Adrenal gland (tissue), 9 donors: ENCODE measurements at regions not wholly inside any gene's neighbourhood (a gene's known extent, or its start where the extent isn't known, plus 50 kb on each side); places are given as distances from the start of the nearest gene placed in this dataset.

Experiments used
- DNase-seq, 7 donors: peaks; one replicate each; pipeline ENCODE4 v3.0.0-alpha.2; 2019 to 2020
- H3K27ac ChIP-seq, 5 donors: fragments of 200-600 bp; sonication (generic) in 4 of 5; 1 replicate in 3 of 5; 2 replicates in 2 of 5; pipeline versions ENCODE4 v1.5.1 to v1.8.0; 2016 to 2020; ENCODE audit warnings: mild to moderate bottlenecking in 1 of 5
- H3K27me3 ChIP-seq: fragments of 200-600 bp; 2 replicates; pipeline ENCODE4 v1.8.0; 2021
- H3K36me3 ChIP-seq, 2 donors: fragments of 200-600 bp; replicated peaks in 1 of 2; 1 replicate in 1 of 2; 2 replicates in 1 of 2; pipeline versions ENCODE4 v1.5.1 to v1.8.0; 2018 to 2022
- H3K4me1 ChIP-seq, 2 donors: fragments of 200-600 bp; replicated peaks in 1 of 2; 1 replicate in 1 of 2; 2 replicates in 1 of 2; pipeline versions ENCODE4 v1.5.1 to v1.8.0; 2018 to 2021
- H3K4me3 ChIP-seq, 4 donors: fragments of 200-600 bp; sonication (generic) in 3 of 4; one replicate each; pipeline ENCODE4 v1.5.1; 2016 to 2018
- H3K9me3 ChIP-seq, 3 donors: fragments of 200-600 bp; sonication (generic) in 1 of 3; replicated peaks in 1 of 3; 1 replicate in 2 of 3; 2 replicates in 1 of 3; pipeline versions ENCODE4 v1.5.1 to v1.8.0; 2016 to 2021
- POLR2A ChIP-seq, 2 donors: fragments of 450-650 bp; IDR thresholded peaks; one replicate each; pipeline ENCODE4 v1.6.1; 2017; ENCODE audit warnings: antibody characterized with exemption in 2 of 2, mild to moderate bottlenecking in 2 of 2, moderate library complexity in 1 of 2
- WGBS, 4 donors: extraction: QIAGEN DNeasy Blood & Tissue Kit in 2 of 4; methylation state at CpG; one replicate each; pipeline versions ENCODE4 v1.1.5 to v1.1.7; 2013 to 2017; 5-methylcytosine and 5-hydroxymethylcytosine counted together
- intact Hi-C, 2 donors: fragments of 100-400 bp; cut with DNase I; formaldehyde crosslinking; loops; one replicate each; pipeline versions ENCODE4 v1.14.1 to v1.15.0; 2022 to 2023
- TF ChIP-seq, protein P1 (sequence below), 6 experiments: fragments of 450-650 bp in 4 of 6; fragments of 200-600 bp in 2 of 6; sonication (generic) in 1 of 6; IDR thresholded peaks; 1 replicate in 5 of 6; 2 replicates in 1 of 6; pipeline versions ENCODE4 v1.5.1 to v1.8.0; 2016 to 2021; ENCODE audit warnings: antibody characterized with exemption in 6 of 6, mild to moderate bottlenecking in 2 of 6, moderate library complexity in 1 of 6
- donor health status: healthy with polysubstance abuse.
- donor health status: Bipolar disorder and iron deficiency.
- donor health status: DM: yes; HTN: yes; CAD: no.
- donor health status: DM: no; HTN: no; CAD: no.
- donor health status: DM: no; HTN: no; CAD: no.

DNA sequence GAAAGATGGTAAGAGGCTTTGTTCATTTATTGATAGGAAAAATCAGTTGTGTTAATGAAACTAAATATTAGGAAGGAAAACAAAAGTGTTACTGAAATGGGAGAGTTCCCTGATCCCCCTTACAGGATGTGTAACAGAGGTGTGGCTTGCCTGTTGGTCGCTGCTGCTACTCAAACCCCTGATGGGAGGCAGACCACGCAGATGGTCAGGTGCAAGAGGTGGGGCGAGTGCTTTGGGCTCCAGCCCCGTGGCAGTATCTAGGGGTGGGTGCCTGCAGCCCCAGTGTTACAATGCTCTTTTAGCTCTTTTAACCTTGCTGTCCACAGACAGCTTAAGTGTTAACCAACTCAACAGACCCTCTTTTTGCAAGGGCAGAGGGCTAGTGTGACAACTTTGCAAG is 319.6 kb upstream of the DCN start:
- 88 to 89% (median 88%) methylated on average over 4 of the region's 4 CpGs for WGBS, 4 donors
- intact Hi-C loops = no loop called here
- Histone ChIP-seq H3K4me1 (no peaks in the 10 kb centered on the region), H3K27ac (no peak overlapping the region), H3K9me3 (no peaks in the 10 kb centered on the region), H3K36me3 (no peaks in the 10 kb centered on the region), H3K27me3 (no peaks in the 10 kb centered on the region), H3K4me3 (no peak overlapping the region)
- DNase-seq = no peak
- TF ChIP-seq POLR2A (IDR thresholded peaks at IDR 0.05) = no peak
- TF ChIP-seq, protein P1, sequence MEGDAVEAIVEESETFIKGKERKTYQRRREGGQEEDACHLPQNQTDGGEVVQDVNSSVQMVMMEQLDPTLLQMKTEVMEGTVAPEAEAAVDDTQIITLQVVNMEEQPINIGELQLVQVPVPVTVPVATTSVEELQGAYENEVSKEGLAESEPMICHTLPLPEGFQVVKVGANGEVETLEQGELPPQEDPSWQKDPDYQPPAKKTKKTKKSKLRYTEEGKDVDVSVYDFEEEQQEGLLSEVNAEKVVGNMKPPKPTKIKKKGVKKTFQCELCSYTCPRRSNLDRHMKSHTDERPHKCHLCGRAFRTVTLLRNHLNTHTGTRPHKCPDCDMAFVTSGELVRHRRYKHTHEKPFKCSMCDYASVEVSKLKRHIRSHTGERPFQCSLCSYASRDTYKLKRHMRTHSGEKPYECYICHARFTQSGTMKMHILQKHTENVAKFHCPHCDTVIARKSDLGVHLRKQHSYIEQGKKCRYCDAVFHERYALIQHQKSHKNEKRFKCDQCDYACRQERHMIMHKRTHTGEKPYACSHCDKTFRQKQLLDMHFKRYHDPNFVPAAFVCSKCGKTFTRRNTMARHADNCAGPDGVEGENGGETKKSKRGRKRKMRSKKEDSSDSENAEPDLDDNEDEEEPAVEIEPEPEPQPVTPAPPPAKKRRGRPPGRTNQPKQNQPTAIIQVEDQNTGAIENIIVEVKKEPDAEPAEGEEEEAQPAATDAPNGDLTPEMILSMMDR (IDR thresholded peaks at IDR 0.05) = no peak

GRCh38 chr12:91496337-91496736 is 313.7 kb upstream of the DCN start:
- Histone ChIP-seq H3K4me1 (no peaks in the 10 kb centered on the region), H3K4me3 (no peak overlapping the region), H3K27me3 (no peaks in the 10 kb centered on the region), H3K36me3 (no peaks in the 10 kb centered on the region), H3K27ac (no peak overlapping the region), H3K9me3 (no peaks in the 10 kb centered on the region)
- intact Hi-C loops = no loop called here
- TF ChIP-seq POLR2A (IDR thresholded peaks at IDR 0.05) = no peak
- TF ChIP-seq, protein P1 (IDR thresholded peaks at IDR 0.05) = no peak
- no peak for DNase-seq
- WGBS, 4 donors = 72 to 85% (median 80%) methylated on average over 3 of the region's 3 CpGs

DNA sequence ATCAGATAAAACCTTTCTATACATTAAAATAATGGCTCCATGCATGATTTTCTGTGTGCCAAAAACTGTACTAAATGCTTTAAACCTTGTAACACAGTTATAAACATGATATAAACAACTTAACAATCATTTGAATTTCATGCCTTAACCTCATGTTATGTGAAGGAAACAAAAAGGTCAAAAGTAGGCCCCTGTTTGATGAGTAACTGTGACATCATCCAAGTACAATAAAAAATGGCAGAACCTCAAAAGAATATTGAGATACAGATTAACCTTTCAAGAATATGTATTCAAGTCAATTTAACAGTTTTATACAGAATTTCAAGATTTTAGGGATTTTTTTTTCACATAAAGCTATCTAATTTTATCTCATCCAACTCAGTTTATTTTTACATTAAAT is 310.7 kb upstream of the DCN start:
- intact Hi-C loops = no loop called here
- Histone ChIP-seq H3K4me3 (no peak overlapping the region), H3K27me3 (no peaks in the 10 kb centered on the region), H3K9me3 (no peaks in the 10 kb centered on the region), H3K4me1 (no peaks in the 10 kb centered on the region), H3K36me3 (no peaks in the 10 kb centered on the region), H3K27ac (no peak overlapping the region)
- TF ChIP-seq, protein P1 (IDR thresholded peaks at IDR 0.05) = no peak
- no peak for TF ChIP-seq POLR2A (IDR thresholded peaks at IDR 0.05)
- no peak for DNase-seq

GRCh38 chr12:91492648-91493047 is 310.0 kb upstream of the DCN start:
- Histone ChIP-seq H3K4me3 (no peak overlapping the region), H3K4me1 (no peaks in the 10 kb centered on the region), H3K27ac (no peak overlapping the region), H3K27me3 (no peaks in the 10 kb centered on the region), H3K9me3 (no peaks in the 10 kb centered on the region), H3K36me3 (no peaks in the 10 kb centered on the region)
- DNase-seq = no peak
- WGBS, 4 donors = 89 to 97% (median 95%) methylated on average over 1 of the region's 1 CpG
- TF ChIP-seq POLR2A (IDR thresholded peaks at IDR 0.05) = no peak
- TF ChIP-seq, protein P1 (IDR thresholded peaks at IDR 0.05) = no peak
- intact Hi-C loops = no loop called here
